Endothelial cell of umbilical vein (primary cell): ENCODE measurements at regions not wholly inside any gene's neighbourhood (a gene's known extent, or its start where the extent isn't known, plus 50 kb on each side); places are given as distances from the start of the nearest gene placed in this dataset.

ENCODE experiments used
- BruUV-seq: library from RNA; stranded (reverse); fragments of 400-500 nt; replicated peaks from 2 replicates; lab custom pipeline; 2021; lab: Mats Ljungman, UMichigan
- CTCF ChIA-PET: fragments of 300-600, 350-600 bp; sonication (Branson Sonifier 250); formaldehyde crosslinking; loops from one replicate; lab custom pipeline; 2021; ENCODE audit warnings: antibody characterized with exemption, inconsistent platforms; lab: Charles Lee
- POLR2A ChIA-PET: fragments of 300-600, 350-600 bp; sonication (Branson Sonifier 250); formaldehyde crosslinking; loops from one replicate; lab custom pipeline; 2021; ENCODE audit warnings: antibody characterized with exemption, inconsistent platforms; lab: Charles Lee
- DNase-seq: peaks from one replicate; pipeline ENCODE4 v3.0.0-alpha.2; 2011; ENCODE audit warnings: low read depth, low spot score
- FAIRE-seq: peaks from 2 replicates; lab custom pipeline; 2011; peaks lifted over from hg19 to GRCh38; lab: Jason Lieb, UNC
- H2AFZ ChIP-seq: 2 replicates; pipeline ENCODE4 v1.6.0; 2012; ENCODE audit warnings: low read depth, low read length, control low read depth, inconsistent platforms
- H3K27ac ChIP-seq: 2 replicates; pipeline ENCODE4 v1.5.1; 2011; ENCODE audit warnings: low read depth, mild to moderate bottlenecking, control low read depth, low read length, moderate library complexity; ENCODE audit not compliant: insufficient read depth
- H3K27me3 ChIP-seq, 2 experiments: 2 replicates each; pipeline versions ENCODE4 v1.6.0 to v1.6.1; 2011; ENCODE audit warnings: low read length in 2 of 2, mixed read lengths in 1 of 2; ENCODE audit not compliant: control insufficient read depth in 2 of 2, insufficient read depth in 2 of 2
- H3K36me3 ChIP-seq, 2 experiments: 2 replicates in 1 of 2; 3 replicates in 1 of 2; pipeline ENCODE4 v1.5.1; 2011; ENCODE audit warnings: low read length in 2 of 2, mild to moderate bottlenecking in 1 of 2, moderate library complexity in 1 of 2; ENCODE audit not compliant: control insufficient read depth in 2 of 2, insufficient read depth in 2 of 2; ENCODE audit errors: extremely low read depth in 1 of 2
- H3K4me1 ChIP-seq: 3 replicates; pipeline ENCODE4 v1.5.1; 2011; ENCODE audit warnings: mild to moderate bottlenecking, low read length; ENCODE audit not compliant: control insufficient read depth, insufficient read depth; ENCODE audit errors: extremely low read depth
- H3K4me2 ChIP-seq: 2 replicates; pipeline ENCODE4 v1.6.1; 2011; ENCODE audit warnings: low read length, control low read depth, mixed read lengths; ENCODE audit not compliant: insufficient read depth
- H3K4me3 ChIP-seq, 3 experiments: fragments of 200-600 bp in 1 of 3; sonication (generic), shearing (Covaris generic) in 1 of 3; replicated peaks in 1 of 3; 2 replicates each; pipeline ENCODE4 v1.5.1; 2011 to 2016; ENCODE audit warnings: control low read depth in 3 of 3, low read length in 3 of 3, mild to moderate bottlenecking in 2 of 3, inconsistent platforms in 1 of 3, low read depth in 1 of 3, moderate library complexity in 1 of 3; ENCODE audit not compliant: insufficient read depth in 1 of 3
- H3K79me2 ChIP-seq: 2 replicates; pipeline ENCODE4 v1.6.0; 2012; ENCODE audit warnings: low read length, inconsistent platforms; ENCODE audit not compliant: control insufficient read depth, insufficient read depth
- H3K9ac ChIP-seq: replicated peaks from 2 replicates; pipeline ENCODE3; 2011; ENCODE audit warnings: low read length, control low read depth; ENCODE audit not compliant: insufficient read depth; ENCODE audit errors: extremely low read depth
- H3K9me1 ChIP-seq: replicated peaks from 3 replicates; pipeline ENCODE4 v1.6.0; 2011; ENCODE audit warnings: mild to moderate bottlenecking, low read length; ENCODE audit not compliant: control insufficient read depth, insufficient read depth; ENCODE audit errors: extremely low read depth
- H3K9me3 ChIP-seq: replicated peaks from 2 replicates; pipeline ENCODE4 v1.5.1; 2012; ENCODE audit warnings: low read length, inconsistent platforms; ENCODE audit not compliant: control insufficient read depth, insufficient read depth
- H4K20me1 ChIP-seq: replicated peaks from 2 replicates; pipeline ENCODE3; 2011; ENCODE audit warnings: mild to moderate bottlenecking, low read length; ENCODE audit not compliant: control insufficient read depth, insufficient read depth; ENCODE audit errors: extremely low read depth
- CTCF ChIP-seq, 2 donors: IDR thresholded peaks; 1 replicate in 1 of 2; 2 replicates in 1 of 2; pipeline ENCODE4 v1.5.1; 2011; ENCODE audit warnings: low read length in 2 of 2, mild to moderate bottlenecking in 2 of 2, moderate library complexity in 2 of 2, control low read depth in 1 of 2, inconsistent platforms in 1 of 2, low read depth in 1 of 2; ENCODE audit not compliant: insufficient read depth in 1 of 2; ENCODE audit errors: extremely low read depth in 1 of 2
- EZH2 ChIP-seq: IDR thresholded peaks from 2 replicates; pipeline ENCODE4 v1.6.1; 2012; ENCODE audit warnings: borderline replicate concordance, low read depth, mild to moderate bottlenecking, moderate library complexity, low read length, inconsistent platforms; ENCODE audit not compliant: severe bottlenecking
- FOS ChIP-seq: IDR thresholded peaks from 2 replicates; pipeline ENCODE4 v1.6.1; 2011; ENCODE audit warnings: mild to moderate bottlenecking, low read length, moderate library complexity, borderline replicate concordance; ENCODE audit not compliant: insufficient read depth
- GATA2 ChIP-seq: IDR thresholded peaks from 2 replicates; pipeline ENCODE4 v1.7.0; 2011; ENCODE audit warnings: low read depth, mild to moderate bottlenecking, moderate library complexity, mixed read lengths, low read length; ENCODE audit not compliant: insufficient read length, insufficient read depth
- JUN ChIP-seq: IDR thresholded peaks from 2 replicates; pipeline ENCODE4 v1.6.1; 2011; ENCODE audit warnings: borderline replicate concordance, low read depth; ENCODE audit not compliant: insufficient read length, insufficient read depth
- MAX ChIP-seq: IDR thresholded peaks from 2 replicates; pipeline ENCODE4 v1.6.1; 2011; ENCODE audit not compliant: insufficient read depth, insufficient read length
- MYC ChIP-seq: IDR thresholded peaks from one replicate; pipeline ENCODE4 v1.6.1; 2011; ENCODE audit warnings: mild to moderate bottlenecking, low read depth, low read length
- POLR2A ChIP-seq: IDR thresholded peaks from 2 replicates; pipeline ENCODE4 v1.6.1; 2012; ENCODE audit warnings: low read depth, mild to moderate bottlenecking, control low read depth, low read length
- POLR2AphosphoS5 ChIP-seq: IDR thresholded peaks from 2 replicates; pipeline ENCODE4 v1.6.1; 2012; ENCODE audit warnings: low read depth, mild to moderate bottlenecking, control low read depth, low read length, moderate library complexity; ENCODE audit not compliant: insufficient read depth
- dilution Hi-C: fragments of 300-500 bp; cut with MboI; formaldehyde crosslinking; loops from one replicate; pipeline ENCODE4 v1.15.0; 2019; ENCODE audit warnings: low sequenced_read_pairs; ENCODE audit not compliant: extremely low pct_ligation_motif_present
- intact Hi-C: fragments of 100-400 bp; cut with micrococcal nuclease; formaldehyde crosslinking; loops from one replicate; pipeline ENCODE4 v1.10.0; 2022

GRCh38 chr13:50309318-50309717 is 294.1 kb downstream of the KCNRG start:
- no peak for DNase-seq
- Histone ChIP-seq H3K9ac (no peak overlapping the region), H3K79me2 (no peaks in the 10 kb centered on the region), H3K4me3 (no peak overlapping the region), H4K20me1 (no peaks in the 10 kb centered on the region), H3K4me1 (no peaks in the 10 kb centered on the region), H3K4me2 (no peak overlapping the region), H3K27ac (no peak overlapping the region), H3K27me3 (no peaks in the 10 kb centered on the region), H3K9me3 (no peaks in the 10 kb centered on the region), H3K9me1 (no peaks in the 10 kb centered on the region), H2AFZ (no peak overlapping the region), H3K36me3 (no peaks in the 10 kb centered on the region)
- intact Hi-C loops (no loop called here), dilution Hi-C loops (no loop called here)
- POLR2A ChIA-PET, result no interaction called here
- TF ChIP-seq MYC (no peak), EZH2 (no peak), POLR2A (no peak), JUN (no peak), CTCF (IDR thresholded peaks at IDR 0.05; ENCODE audit: extremely low read depth in 1 of 2, insufficient read depth in 1 of 2, low read depth in 1 of 2, low read length in 2 of 2) (no peak), POLR2AphosphoS5 (no peak), FOS (no peak), MAX (no peak), GATA2 (no peak)
- no peak for FAIRE-seq
- CTCF ChIA-PET, result interaction anchor here (1.4 kb wide), 1 partner anchor 26 kb away, joined by 4 read pairs; no protein-coding TSS in a partner anchor
- no TSS peak for BruUV-seq
